Amygdala (tissue), 56 donors: ENCODE measurements at regions not wholly inside any gene's neighbourhood (a gene's known extent, or its start where the extent isn't known, plus 50 kb on each side); places are given as distances from the start of the nearest gene placed in this dataset.
"Not testable (repeated sequence)": the region's sequence is repeated elsewhere in the genome, so short reads cannot be mapped to it uniquely, and the experiment has no call there.

Source experiments
- DNase-seq, 56 donors: peaks; one replicate each; lab custom pipeline; 2025; lab: John Stamatoyannopoulos, UW

DNA sequence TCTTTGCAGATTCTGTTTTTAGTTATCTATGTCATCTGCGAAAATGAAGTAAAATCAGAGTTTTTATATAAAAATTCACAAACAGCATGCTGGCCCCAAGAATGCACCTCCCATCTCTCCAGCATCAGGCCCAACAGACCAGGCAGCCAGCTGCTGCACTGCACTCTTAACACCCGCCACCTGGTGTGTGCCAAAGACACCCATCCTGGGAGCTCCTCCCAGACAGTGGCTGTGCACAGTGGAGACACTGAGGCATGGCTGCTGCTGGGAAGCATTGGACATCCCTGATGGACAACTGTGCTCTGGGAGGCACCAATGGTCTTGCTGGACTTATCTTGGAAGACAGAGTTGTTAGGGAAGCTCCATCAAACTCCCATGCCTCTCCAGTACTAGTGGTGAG, 817.2 kb downstream of the TMEM121 start:
- DNase-seq: no peak

DNA sequence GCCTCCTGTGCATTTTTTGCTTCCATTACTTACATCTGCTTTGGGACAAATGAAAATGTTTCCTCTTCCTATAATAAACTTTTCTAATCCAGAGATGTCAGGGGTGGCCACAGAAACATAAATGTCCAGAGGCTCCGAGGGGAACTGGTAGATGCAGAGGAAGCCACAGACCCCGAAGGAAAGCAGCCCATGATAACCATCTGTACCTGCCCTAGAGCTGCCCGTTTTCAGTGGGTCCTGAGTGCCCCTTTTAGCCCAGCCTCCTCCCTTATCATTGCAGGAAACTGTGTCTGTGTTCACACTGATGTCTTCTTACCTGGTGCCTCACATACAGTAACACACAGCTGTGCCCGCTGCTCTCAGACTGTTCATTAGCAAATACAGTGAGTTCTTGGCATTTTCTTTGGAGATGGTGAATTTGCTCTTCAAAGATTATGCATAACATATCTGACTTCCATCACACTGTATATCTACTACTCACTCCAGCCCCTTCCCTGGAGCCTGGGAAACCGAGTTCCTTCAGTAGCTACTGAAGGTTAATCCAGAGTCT, 817.8 kb downstream of the TMEM121 start:
- DNase-seq: not testable (repeated sequence)

DNA sequence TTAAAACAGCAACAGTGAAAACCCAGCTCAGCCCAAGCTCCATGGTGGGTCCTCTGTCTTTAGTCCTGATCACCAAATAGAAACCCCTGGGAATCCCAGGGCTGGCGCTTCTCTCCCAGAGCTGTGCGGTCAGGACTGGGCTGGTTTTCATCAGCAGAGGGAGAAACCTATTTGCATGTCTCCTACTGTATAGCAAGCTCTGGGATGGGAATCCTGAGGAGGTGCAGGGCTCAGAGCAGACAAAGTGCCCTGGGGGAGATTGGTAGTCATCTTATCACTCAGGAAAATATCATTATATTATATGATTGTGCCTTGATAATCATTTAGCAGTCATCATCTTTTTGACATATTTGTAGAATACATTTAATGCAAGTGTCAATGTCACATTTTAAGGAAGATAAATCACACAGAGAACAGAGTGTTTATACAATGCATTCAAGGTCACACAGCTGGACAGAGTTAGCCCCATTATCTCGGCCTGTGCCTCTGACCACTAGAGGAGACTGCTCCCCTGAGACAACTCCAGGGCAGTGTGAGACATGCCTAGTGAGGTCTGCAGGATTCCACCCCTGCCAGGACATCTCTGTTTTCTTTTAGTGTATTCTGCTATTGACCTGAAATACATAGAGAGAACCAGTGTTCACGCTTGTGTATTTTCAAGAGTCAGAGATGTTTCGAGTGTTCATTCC, 818.6 kb downstream of the TMEM121 start:
- DNase-seq: not testable (repeated sequence)

DNA sequence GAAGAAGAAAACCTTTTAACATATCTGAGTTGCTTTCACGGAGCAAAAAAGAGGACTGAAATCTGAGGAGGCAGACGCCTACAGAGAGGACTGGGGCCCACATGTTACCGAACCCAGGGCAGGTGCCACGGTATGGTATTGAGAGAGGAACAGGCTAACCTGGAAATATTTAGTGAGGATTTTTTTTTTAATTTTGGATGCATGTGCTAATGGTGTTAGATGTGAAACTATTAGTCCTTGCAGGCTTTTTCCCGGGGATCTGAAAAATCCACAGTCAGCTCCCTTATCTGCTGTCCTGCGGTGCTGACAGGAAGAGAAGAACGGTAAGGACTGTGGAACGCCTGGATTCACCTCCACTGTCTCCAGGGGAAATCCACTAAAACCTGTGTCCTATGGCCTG, 819.7 kb downstream of the TMEM121 start:
- DNase-seq: no peak

DNA sequence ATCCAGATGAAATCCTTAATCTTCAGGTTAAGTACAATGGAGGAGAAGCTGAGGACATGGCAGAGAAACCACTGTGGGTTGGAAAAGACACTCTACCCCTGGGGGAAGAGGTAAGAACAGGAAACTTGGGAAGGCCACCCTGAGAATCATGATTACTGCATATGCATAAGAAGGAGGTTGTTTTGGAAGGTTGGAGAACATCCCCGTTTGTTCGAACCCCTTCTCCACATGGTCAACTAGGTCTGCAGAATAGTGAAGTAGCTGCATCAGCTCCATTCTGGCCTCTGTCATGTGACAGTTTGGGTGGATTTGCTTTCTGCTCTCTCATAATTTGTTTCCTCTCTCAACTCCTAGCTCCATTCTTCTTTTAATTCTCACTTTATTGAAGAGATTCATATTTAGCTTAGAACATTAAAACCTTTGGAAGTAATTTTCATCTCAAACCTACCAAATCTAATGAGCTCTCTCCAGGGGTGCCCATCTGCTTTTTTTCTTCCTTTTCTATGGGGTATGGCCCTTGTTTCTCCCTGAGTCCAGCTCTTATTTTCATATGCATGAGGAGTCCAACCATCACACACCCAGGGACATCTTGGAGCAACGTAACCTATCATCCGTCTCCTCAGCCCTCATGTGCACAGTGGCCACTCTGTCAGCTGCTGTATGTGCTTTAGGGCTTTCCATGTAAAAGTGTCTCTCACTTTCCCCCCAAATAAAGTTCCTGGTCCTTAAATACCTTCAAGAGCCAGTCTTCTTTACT, 820.3 kb downstream of the TMEM121 start:
- no peak for DNase-seq

DNA sequence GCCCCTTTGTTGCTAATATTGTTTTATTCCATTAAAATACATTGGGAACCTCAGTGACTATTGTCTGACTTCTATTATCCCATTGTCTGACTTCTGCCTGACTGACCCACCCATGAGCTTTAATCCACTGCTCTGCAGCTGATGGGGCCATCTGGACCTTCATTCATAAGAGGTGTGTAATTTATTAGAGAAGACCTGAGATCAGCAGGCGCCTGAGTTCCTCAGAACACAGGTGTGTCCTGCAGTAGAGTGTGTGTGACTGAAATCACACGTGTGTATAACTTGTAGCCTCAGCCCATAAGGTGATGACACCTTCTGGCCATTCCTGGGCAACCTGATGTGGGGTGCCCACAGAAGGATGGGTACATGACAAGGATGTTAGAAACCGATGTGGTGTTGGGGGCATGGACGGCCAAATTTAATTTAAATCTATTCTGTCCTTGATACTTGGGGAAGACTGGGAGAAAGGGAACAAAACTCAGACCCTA, 821.0 kb downstream of the TMEM121 start:
- DNase-seq: no peak

DNA sequence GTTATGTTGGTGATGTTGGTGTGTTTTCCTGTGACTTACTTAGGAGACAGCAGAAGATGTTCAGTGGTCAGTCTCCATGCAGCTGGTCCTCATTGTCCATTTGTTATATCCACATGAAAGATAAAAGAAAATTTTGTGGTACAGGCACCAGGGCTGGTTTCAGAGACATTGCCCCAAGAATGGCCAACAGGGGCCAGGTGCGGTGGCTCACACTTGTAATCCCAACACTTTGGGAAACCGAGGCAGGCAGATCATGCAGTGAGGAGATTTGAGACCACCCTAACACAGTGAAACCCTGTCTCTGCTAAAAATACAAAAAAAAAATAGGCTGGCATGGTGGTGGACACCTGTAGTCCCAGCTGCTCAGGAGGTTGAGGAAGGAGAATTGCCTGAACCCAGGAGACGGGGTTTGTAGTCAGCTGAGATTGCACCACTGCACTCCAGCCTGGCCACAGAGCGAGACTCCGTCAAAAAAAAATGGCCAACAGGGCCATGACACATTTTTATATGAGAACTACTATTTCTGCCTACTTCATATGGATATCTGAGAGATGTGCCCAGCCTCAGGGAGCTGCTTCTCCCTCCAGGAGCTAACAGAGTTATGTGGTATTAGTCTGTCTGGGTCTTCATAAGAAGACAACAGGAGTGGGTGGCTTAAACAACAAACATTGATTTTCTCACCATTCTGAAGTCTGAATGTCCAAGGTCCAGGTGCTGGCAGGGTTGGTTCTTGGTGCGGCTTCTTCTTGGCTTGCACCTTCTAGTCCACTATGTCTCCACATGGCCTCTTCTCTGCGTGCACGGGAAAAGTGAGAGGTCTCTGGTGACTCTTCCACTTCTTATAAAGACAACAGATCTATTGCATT, 821.7 kb downstream of the TMEM121 start:
- no peak for DNase-seq

DNA sequence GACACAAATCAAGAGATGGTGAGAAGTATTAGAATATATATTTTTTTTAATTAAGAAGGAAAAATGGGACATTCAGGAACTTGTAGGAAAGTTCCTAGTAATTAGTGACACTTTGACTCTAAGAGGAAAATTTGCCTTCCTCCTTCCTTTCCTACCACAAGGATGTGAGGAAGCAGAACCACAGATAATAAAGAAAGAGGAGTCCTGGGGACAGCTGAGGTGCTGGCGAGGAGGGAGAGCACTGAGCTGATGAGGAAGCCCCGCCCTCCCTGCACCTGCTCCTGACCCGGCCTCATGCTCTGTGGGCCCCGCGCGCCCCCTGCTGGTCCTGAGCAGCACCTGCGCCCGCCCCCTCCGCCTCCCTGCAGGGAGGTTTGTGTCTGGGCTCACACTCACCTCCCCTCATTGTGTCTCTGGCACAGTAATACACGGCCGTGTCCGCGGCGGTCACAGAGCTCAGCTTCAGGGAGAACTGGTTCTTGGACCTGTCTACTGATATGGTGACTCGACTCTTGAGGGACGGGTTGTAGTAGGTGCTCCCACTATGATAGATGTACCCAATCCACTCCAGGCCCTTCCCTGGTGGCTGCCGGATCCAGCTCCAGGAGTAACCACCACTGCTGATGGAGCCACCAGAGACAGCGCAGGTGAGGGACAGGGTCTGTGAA, 822.6 kb downstream of the TMEM121 start:
- DNase-seq: not testable (repeated sequence)

DNA sequence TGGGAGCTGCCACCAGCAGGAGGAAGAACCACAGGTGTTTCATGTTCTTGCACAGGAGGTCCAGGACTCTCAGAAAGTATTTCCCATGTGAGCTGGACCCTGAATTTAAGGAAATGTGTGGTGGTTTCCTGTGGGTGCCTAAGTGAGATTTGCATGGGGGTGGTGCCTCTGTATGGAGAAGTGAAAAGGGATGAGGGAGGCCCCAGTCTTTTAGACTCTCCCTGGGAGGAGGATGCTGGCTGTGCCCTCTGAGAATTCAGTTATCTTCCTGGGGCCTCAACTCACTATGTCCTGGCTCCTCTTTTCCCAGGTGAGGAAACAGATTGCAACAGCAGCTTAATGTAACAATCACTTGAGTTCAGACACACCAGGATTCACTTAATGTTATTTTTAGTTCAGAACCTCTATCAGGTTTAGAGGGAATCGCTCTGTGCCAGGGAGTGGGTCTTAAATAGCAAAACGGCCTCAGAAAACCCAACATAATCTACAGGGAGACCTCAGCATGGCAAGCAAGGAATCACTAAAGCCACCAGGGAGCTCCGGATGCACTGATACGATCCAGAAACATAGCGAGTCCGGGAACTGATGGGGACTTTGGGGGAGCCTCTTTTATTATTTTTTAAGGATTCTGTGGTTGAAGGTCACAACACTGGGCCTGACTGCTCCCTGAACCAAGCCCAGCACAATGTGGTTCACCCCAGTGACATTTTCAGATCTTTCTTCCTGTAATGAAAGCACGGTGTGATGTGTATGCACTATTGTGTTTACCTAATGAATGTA, 823.5 kb downstream of the TMEM121 start:
- DNase-seq: not testable (repeated sequence)

DNA sequence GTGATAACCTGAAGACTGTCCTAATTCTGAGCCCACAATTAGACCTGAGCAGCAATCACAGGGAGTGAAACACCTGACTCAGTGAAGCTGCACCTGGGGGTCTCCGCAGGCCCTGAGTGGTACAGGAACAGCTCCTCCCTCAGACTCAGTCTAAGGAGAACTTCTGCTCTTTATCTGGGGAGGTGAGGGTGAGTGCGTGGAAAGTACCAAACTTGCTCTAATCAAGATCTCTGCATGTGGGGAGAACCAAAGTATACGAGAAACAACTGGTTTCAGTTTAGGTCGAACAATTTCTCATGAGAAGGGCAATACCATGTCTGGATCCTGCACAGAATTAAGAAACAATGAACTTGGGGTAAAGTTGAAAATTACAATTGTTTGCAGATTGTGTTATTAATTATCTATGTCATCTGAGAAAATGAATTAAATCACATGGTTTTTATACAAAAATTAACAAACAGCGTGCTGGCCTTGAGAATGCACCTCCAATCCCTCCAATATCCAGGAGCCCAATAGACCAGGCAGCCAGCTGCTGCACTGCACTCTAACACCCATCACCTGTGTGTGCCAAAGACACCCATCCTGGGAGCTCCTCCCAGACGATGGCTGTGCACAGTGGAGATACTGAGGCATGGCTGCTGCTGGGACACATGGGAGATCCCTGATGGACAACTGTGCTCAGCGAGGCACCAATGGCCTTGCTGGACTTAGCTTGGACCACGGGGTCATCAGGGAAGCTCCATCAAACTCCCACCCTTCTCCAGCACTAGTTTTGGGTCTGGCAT, 828.8 kb downstream of the TMEM121 start:
- not testable (repeated sequence) for DNase-seq

DNA sequence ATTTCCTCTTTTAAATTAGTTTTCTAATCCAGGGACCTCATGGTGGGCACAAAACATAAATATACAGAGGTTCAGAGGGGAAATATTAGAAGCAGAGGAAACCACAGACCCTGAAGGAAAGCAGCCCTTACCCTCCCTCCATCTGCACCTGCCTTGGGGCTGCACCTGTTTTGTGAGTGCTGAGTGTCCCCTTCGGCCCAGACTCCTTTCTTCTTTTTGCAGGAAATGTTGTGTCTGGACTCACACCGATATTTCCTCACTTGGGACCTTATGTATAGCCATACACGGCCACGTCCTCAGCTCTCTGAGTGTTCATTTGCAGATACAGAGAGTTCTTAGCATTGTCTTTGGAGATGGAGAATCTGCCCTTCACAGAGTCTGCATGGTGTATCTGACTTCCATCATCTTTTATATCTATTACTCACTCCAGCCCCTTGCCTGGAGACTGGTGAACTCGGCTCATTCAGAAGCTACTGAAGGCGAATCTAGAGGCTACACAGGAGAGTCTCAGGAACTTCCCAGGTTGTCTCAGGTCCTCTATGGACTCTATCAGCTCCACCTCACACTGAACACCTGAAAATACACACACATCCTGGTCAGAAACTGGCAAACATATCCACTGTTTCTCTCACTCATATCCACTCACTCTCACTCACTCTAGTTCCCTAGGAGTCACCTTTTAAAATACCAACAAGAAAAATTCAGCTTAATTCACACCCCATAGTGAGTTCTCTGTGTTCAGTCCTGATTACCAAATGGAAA, 829.7 kb downstream of the TMEM121 start:
- DNase-seq: not testable (repeated sequence)

DNA sequence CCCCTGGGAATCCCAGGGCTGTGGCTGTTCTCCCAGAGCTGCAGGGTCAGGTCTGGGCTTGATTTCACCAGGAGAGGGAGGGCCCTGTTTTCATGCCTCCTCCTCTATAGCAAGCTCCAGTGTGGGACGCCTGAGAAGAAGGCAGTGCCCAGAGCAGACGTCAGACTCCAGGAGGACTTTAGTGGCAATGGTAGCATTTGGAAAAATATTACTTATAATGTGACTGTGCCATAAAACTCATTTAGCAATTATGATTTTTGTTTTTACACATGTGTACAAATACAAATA, 830.2 kb downstream of the TMEM121 start:
- not testable (repeated sequence) for DNase-seq

DNA sequence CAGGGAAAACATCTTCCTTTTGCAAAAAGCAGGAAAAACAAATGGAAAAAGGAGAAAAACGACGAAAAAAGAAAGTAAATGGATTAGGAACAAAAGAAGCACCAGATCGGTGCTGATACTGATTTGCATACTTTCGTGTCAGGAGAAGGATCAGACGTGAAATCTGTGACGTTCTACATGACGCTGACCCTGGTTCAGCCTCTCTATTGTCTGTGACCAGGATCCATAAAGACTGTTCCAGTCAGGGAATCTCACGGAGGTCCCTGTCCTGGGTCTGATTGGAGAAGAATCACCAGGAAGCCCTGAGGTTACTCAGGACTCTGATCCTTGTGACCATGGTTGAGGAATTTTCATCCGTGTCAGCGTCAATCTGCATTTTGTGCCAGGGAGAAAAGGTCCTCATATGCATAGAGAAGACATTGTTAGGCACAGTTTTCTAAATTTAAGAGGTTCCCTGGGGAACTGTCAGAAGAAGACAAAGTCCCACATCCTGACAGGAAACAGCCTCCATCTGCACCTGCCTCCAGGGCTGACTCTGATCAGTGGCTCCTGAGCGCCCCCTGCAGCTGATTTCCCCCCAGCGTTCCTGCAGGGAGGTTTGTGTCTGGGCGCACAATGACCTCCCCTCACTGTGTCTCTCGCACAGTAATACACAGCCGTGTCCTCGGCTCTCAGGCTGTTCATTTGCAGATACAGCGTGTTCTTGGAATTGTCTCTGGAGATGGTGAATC, 832.9 kb downstream of the TMEM121 start:
- not testable (repeated sequence) for DNase-seq

DNA sequence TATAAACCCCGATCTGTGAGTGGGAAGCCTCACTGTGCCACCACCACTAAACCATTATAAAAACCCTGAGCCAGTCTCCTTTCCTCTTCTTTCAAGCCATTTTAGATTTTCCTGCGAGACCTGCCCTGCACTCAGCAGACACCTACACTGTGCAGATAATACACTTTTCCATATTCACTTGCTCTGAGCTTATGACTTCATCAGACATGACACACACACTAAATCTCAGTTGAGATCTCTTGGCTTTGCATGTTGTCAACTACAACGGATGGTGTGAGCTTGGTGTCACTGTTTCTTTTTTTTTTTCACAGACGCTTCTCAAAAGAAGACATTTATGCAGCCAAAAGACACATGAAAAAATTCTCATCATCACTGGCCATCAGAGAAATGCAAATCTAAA, 839.0 kb downstream of the TMEM121 start:
- DNase-seq: not testable (repeated sequence)

DNA sequence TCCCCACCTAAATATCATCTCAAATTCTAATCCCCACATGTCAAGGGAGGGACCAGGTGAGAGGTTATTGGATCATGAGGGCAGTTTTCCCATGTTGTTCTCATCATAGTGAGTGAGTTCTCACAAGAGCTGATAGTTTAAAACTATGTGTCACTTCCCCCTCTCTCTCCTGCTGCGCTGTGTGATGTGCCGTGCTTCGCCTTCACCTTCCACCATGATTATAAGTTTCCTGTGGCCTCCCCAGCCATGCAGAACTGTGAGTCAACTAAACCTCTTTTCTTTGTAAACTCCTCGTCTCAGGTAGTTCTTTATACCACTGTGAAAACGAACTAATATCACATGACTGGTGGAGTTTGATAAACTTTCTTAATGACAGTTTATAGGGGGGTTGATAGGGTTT, 839.5 kb downstream of the TMEM121 start:
- not testable (repeated sequence) for DNase-seq

DNA sequence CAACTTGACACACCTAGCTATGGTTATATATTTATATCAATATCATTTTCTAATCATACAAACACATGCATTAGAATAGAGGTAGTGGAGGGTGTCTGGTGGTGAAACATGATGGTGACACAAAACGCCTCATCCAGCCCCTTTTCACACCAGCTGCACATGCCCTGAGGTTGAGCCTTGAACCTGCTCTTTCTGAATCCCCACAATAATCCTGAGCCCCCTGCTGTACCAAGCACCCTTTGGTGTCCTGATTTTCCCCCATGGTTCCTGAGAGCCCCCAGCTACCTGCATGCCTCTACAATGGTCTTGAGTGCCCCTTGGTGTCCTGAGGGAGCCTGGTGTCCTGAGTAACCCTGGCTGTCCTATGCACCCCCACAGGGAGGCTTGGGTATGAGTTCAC, 840.6 kb downstream of the TMEM121 start:
- DNase-seq: not testable (repeated sequence)

DNA sequence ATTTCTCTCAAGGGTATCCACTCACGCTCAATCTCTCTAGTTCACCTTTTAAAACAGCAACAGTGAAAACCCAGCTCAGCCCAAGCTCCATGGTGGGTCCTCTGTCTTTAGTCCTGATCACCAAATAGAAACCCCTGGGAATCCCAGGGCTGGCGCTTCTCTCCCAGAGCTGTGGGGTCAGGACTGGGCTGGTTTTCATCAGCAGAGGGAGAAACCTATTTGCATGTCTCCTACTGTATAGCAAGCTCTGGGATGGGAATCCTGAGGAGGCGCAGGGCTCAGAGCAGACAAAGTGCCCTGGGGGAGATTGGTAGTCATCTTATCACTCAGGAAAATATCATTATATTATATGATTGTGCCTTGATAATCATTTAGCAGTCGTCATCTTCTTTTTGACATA, 843.1 kb downstream of the TMEM121 start:
- not testable (repeated sequence) for DNase-seq
